ENCODE measurements at regions not wholly inside any gene's neighbourhood (a gene's known extent, or its start where the extent isn't known, plus 50 kb on each side); places are given as distances from the start of the nearest gene placed in this dataset.

- ChIA-PET POLR2A (ENCODE audit: unreplicated experiment) (no interaction called here), CTCF (no interaction called here)
- no peak overlapping the region for H3K4me2 ChIP-seq (ENCODE audit: low read length)
- H3K9me3 ChIP-seq (ENCODE audit: low read length) = no peaks in the 10 kb centered on the region
- H3K36me3 ChIP-seq (ENCODE audit: low read depth, low read length) = no peaks in the 10 kb centered on the region
- H3F3A ChIP-seq (ENCODE audit: low read length, unreplicated experiment) = no peaks in the 10 kb centered on the region
- no peaks in the 10 kb centered on the region for H3K4me1 ChIP-seq (ENCODE audit: insufficient read depth, low read length)
- ATAC-seq = no peak
- no peak for TF ChIP-seq EZH2phosphoT487 (IDR thresholded peaks at IDR 0.05; ENCODE audit: borderline replicate concordance, low read length)
- no peak for TF ChIP-seq EZH2 (IDR thresholded peaks at IDR 0.05; ENCODE audit: low read length, unreplicated experiment)
- no peak for TF ChIP-seq CTCF (conservative IDR thresholded peaks at IDR 0.05; ENCODE audit: low read depth, low read length)
- no peak overlapping the region for H3K9ac ChIP-seq (ENCODE audit: low read length)
- intact Hi-C loops (cut with micrococcal nuclease) = no loop called here
- no peaks in the 10 kb centered on the region for H4K20me1 ChIP-seq (ENCODE audit: low read length)
- no peaks in the 10 kb centered on the region for H3K79me2 ChIP-seq (ENCODE audit: low read length)
- no TSS peak for BruUV-seq (replicated peaks)
- no peaks in the 10 kb centered on the region for H3K9me2 ChIP-seq (replicated peaks; ENCODE audit: low read length)
- no peak overlapping the region for H3K27ac ChIP-seq (ENCODE audit: low read length)
- DNase-seq = no peak
- no peaks in the 10 kb centered on the region for H3K27me3 ChIP-seq (ENCODE audit: low read length)
- H3K4me3 ChIP-seq (ENCODE audit: low read length) = no peak overlapping the region
- no peak overlapping the region for H2AFZ ChIP-seq (ENCODE audit: low read length)
Observed at GRCh38 chr18:39972521-39972920, 1982.5 kb upstream of the PIK3C3 start.

GRCh38 chr18:39969803-39970494 is 1985.1 kb upstream of the PIK3C3 start:
- H2AFZ ChIP-seq (ENCODE audit: low read length) = no peak overlapping the region
- H3K36me3 ChIP-seq (ENCODE audit: low read depth, low read length) = no peaks in the 10 kb centered on the region
- no peak overlapping the region for H3K9ac ChIP-seq (ENCODE audit: low read length)
- BruUV-seq (replicated peaks) = no TSS peak
- H3K79me2 ChIP-seq (ENCODE audit: low read length) = no peaks in the 10 kb centered on the region
- no peak for TF ChIP-seq EZH2phosphoT487 (IDR thresholded peaks at IDR 0.05; ENCODE audit: borderline replicate concordance, low read length)
- no peak for TF ChIP-seq EZH2 (IDR thresholded peaks at IDR 0.05; ENCODE audit: low read length, unreplicated experiment)
- no peak for TF ChIP-seq CTCF (conservative IDR thresholded peaks at IDR 0.05; ENCODE audit: low read depth, low read length)
- ATAC-seq (no peak), DNase-seq (no peak)
- H3F3A ChIP-seq (ENCODE audit: low read length, unreplicated experiment) = no peaks in the 10 kb centered on the region
- no peaks in the 10 kb centered on the region for H3K9me2 ChIP-seq (replicated peaks; ENCODE audit: low read length)
- no peaks in the 10 kb centered on the region for H3K27me3 ChIP-seq (ENCODE audit: low read length)
- no peak overlapping the region for H3K4me3 ChIP-seq (ENCODE audit: low read length)
- no peaks in the 10 kb centered on the region for H3K9me3 ChIP-seq (ENCODE audit: low read length)
- ChIA-PET POLR2A (ENCODE audit: unreplicated experiment) (no interaction called here), CTCF (no interaction called here)
- intact Hi-C loops (cut with micrococcal nuclease) = loop anchor here (5.0 kb wide), 1 partner anchor 123 kb away; no protein-coding TSS in a partner anchor
- H3K4me2 ChIP-seq (ENCODE audit: low read length) = no peak overlapping the region
- no peaks in the 10 kb centered on the region for H4K20me1 ChIP-seq (ENCODE audit: low read length)
- H3K4me1 ChIP-seq (ENCODE audit: insufficient read depth, low read length) = no peaks in the 10 kb centered on the region
- no peak overlapping the region for H3K27ac ChIP-seq (ENCODE audit: low read length)

- H3K9me3 ChIP-seq (ENCODE audit: low read length) = no peaks in the 10 kb centered on the region
- no peak overlapping the region for H3K27ac ChIP-seq (ENCODE audit: low read length)
- H3K4me3 ChIP-seq (ENCODE audit: low read length) = no peak overlapping the region
- no peak overlapping the region for H3K4me2 ChIP-seq (ENCODE audit: low read length)
- H3K79me2 ChIP-seq (ENCODE audit: low read length) = no peaks in the 10 kb centered on the region
- DNase-seq = peak; percentile 26
- ATAC-seq = no peak
- intact Hi-C loops (cut with micrococcal nuclease) = loop anchor here (5.0 kb wide), 1 partner anchor 119 kb away; no protein-coding TSS in a partner anchor
- H3K9me2 ChIP-seq (replicated peaks; ENCODE audit: low read length) = no peaks in the 10 kb centered on the region
- TF ChIP-seq CTCF (conservative IDR thresholded peaks at IDR 0.05; ENCODE audit: low read depth, low read length) (peak; percentile 46; the same call in 1 of the 2 replicates), EZH2 (IDR thresholded peaks at IDR 0.05; ENCODE audit: low read length, unreplicated experiment) (no peak)
- no peaks in the 10 kb centered on the region for H3K27me3 ChIP-seq (ENCODE audit: low read length)
- ChIA-PET CTCF (no interaction called here), POLR2A (ENCODE audit: unreplicated experiment) (no interaction called here)
- BruUV-seq (replicated peaks) = no TSS peak
- H4K20me1 ChIP-seq (ENCODE audit: low read length) = no peaks in the 10 kb centered on the region
- no peak overlapping the region for H2AFZ ChIP-seq (ENCODE audit: low read length)
- H3K36me3 ChIP-seq (ENCODE audit: low read depth, low read length) = no peaks in the 10 kb centered on the region
- H3F3A ChIP-seq (ENCODE audit: low read length, unreplicated experiment) = no peaks in the 10 kb centered on the region
- no peak overlapping the region for H3K9ac ChIP-seq (ENCODE audit: low read length)
- peaks cover 9% of the 10 kb centered on the region for H3K4me1 ChIP-seq (ENCODE audit: insufficient read depth, low read length)
Observed at GRCh38 chr18:39966275-39966674, 1988.8 kb upstream of the PIK3C3 start.
